ENCODE measurements at regions not wholly inside any gene's neighbourhood (a gene's known extent, or its start where the extent isn't known, plus 50 kb on each side); places are given as distances from the start of the nearest gene placed in this dataset.
"Not testable (repeated sequence)": the region's sequence is repeated elsewhere in the genome, so short reads cannot be mapped to it uniquely, and the experiment has no call there.

- H3K4me2 ChIP-seq (ENCODE audit: extremely low read depth, insufficient read depth, low read length), result no peak overlapping the region
- H4K20me1 ChIP-seq (ENCODE audit: control insufficient read depth, extremely low read depth, insufficient read depth, low read length), result no peaks in the 10 kb centered on the region
- no peak overlapping the region for H3K4me3 ChIP-seq (replicated peaks in 1 of 4; ENCODE audit: control extremely low read depth in 1 of 4, insufficient read depth in 1 of 4, low read depth in 3 of 4, low read length in 4 of 4)
- no peaks in the 10 kb centered on the region for H3K27me3 ChIP-seq (ENCODE audit: control insufficient read depth, insufficient read depth, low read length)
- H3K27ac ChIP-seq (ENCODE audit: insufficient read depth, low read length), result no peak overlapping the region
- no peak overlapping the region for H2AFZ ChIP-seq (ENCODE audit: low read length)
- H3K79me2 ChIP-seq (ENCODE audit: control insufficient read depth, insufficient read depth, low read length), result no peaks in the 10 kb centered on the region
- TF ChIP-seq EZH2 (IDR thresholded peaks at IDR 0.05; ENCODE audit: low read length, missing control alignments) (no peak), CTCF (conservative IDR thresholded peaks at IDR 0.05 in 1 of 2, IDR thresholded peaks at IDR 0.05 in 1 of 2; ENCODE audit: low read depth in 1 of 2, low read length in 2 of 2) (no peak)
- peak in 1 of 2 donors; percentile 81 for DNase-seq (ENCODE audit: low read depth in 2 of 2)
- H3K36me3 ChIP-seq (ENCODE audit: control insufficient read depth, insufficient read depth, low read length), result no peaks in the 10 kb centered on the region
- H3K4me1 ChIP-seq (ENCODE audit: control insufficient read depth, extremely low read depth, insufficient read depth, low read length), result no peaks in the 10 kb centered on the region
- H3K9ac ChIP-seq (ENCODE audit: insufficient read depth, low read length), result no peak overlapping the region
- H3K9me3 ChIP-seq (ENCODE audit: control insufficient read depth, insufficient read depth, low read depth, low read length), result no peaks in the 10 kb centered on the region
Observed at GRCh38 chr5:12865529-12865928, 961.3 kb upstream of the CTNND2 start.

- no peaks in the 10 kb centered on the region for H3K9me3 ChIP-seq (ENCODE audit: control insufficient read depth, insufficient read depth, low read depth, low read length)
- DNase-seq (ENCODE audit: low read depth in 2 of 2), result no peak
- H3K79me2 ChIP-seq (ENCODE audit: control insufficient read depth, insufficient read depth, low read length), result no peaks in the 10 kb centered on the region
- H3K4me2 ChIP-seq (ENCODE audit: extremely low read depth, insufficient read depth, low read length), result no peak overlapping the region
- no peaks in the 10 kb centered on the region for H4K20me1 ChIP-seq (ENCODE audit: control insufficient read depth, extremely low read depth, insufficient read depth, low read length)
- H3K4me1 ChIP-seq (ENCODE audit: control insufficient read depth, extremely low read depth, insufficient read depth, low read length), result no peaks in the 10 kb centered on the region
- H3K27me3 ChIP-seq (ENCODE audit: control insufficient read depth, insufficient read depth, low read length), result no peaks in the 10 kb centered on the region
- H3K36me3 ChIP-seq (ENCODE audit: control insufficient read depth, insufficient read depth, low read length), result no peaks in the 10 kb centered on the region
- no peak overlapping the region for H3K27ac ChIP-seq (ENCODE audit: insufficient read depth, low read length)
- TF ChIP-seq EZH2 (IDR thresholded peaks at IDR 0.05; ENCODE audit: low read length, missing control alignments) (no peak), CTCF (conservative IDR thresholded peaks at IDR 0.05 in 1 of 2, IDR thresholded peaks at IDR 0.05 in 1 of 2; ENCODE audit: low read depth in 1 of 2, low read length in 2 of 2) (no peak)
- H3K9ac ChIP-seq (ENCODE audit: insufficient read depth, low read length), result no peak overlapping the region
- no peak overlapping the region for H3K4me3 ChIP-seq (replicated peaks in 1 of 4; ENCODE audit: control extremely low read depth in 1 of 4, insufficient read depth in 1 of 4, low read depth in 3 of 4, low read length in 4 of 4)
- no peak overlapping the region for H2AFZ ChIP-seq (ENCODE audit: low read length)
Observed at GRCh38 chr5:12861886-12862654, 957.8 kb upstream of the CTNND2 start.

- H3K9ac ChIP-seq (ENCODE audit: insufficient read depth, low read length); H3K79me2 ChIP-seq (ENCODE audit: control insufficient read depth, insufficient read depth, low read length); H2AFZ ChIP-seq (ENCODE audit: low read length); H3K4me3 ChIP-seq (replicated peaks in 1 of 4; ENCODE audit: control extremely low read depth in 1 of 4, insufficient read depth in 1 of 4, low read depth in 3 of 4, low read length in 4 of 4); H3K4me1 ChIP-seq (ENCODE audit: control insufficient read depth, extremely low read depth, insufficient read depth, low read length); DNase-seq (ENCODE audit: low read depth in 2 of 2); H3K27me3 ChIP-seq (ENCODE audit: control insufficient read depth, insufficient read depth, low read length); H3K9me3 ChIP-seq (ENCODE audit: control insufficient read depth, insufficient read depth, low read depth, low read length); H3K36me3 ChIP-seq (ENCODE audit: control insufficient read depth, insufficient read depth, low read length); H4K20me1 ChIP-seq (ENCODE audit: control insufficient read depth, extremely low read depth, insufficient read depth, low read length); H3K4me2 ChIP-seq (ENCODE audit: extremely low read depth, insufficient read depth, low read length); H3K27ac ChIP-seq (ENCODE audit: insufficient read depth, low read length): not testable (repeated sequence)
Observed at GRCh38 chr5:12856105-12856504, 951.9 kb upstream of the CTNND2 start.

Data from fibroblast of lung (primary cell).